GM23338 (cell line): ENCODE measurements at regions not wholly inside any gene's neighbourhood (a gene's known extent, or its start where the extent isn't known, plus 50 kb on each side); places are given as distances from the start of the nearest gene placed in this dataset.

Experiments
- ZNF331 ChIP-seq: fragments of 250-450 bp; sonication (Bioruptor Pico); IDR thresholded peaks from 2 replicates; pipeline ENCODE4 v1.5.0; 2020; ENCODE audit warnings: low read depth, mild to moderate bottlenecking, moderate library complexity
- TF ChIP-seq, protein P1 (sequence below), 2 experiments: fragments of 200-600 bp in 1 of 2; sonication (generic) in 1 of 2; conservative IDR thresholded peaks; 2 replicates each; pipeline versions ENCODE4 v1.5.1 to v1.6.1; 2016 to 2017; ENCODE audit warnings: antibody characterized with exemption in 2 of 2, low read depth in 2 of 2, mild to moderate bottlenecking in 2 of 2, moderate library complexity in 1 of 2

DNA sequence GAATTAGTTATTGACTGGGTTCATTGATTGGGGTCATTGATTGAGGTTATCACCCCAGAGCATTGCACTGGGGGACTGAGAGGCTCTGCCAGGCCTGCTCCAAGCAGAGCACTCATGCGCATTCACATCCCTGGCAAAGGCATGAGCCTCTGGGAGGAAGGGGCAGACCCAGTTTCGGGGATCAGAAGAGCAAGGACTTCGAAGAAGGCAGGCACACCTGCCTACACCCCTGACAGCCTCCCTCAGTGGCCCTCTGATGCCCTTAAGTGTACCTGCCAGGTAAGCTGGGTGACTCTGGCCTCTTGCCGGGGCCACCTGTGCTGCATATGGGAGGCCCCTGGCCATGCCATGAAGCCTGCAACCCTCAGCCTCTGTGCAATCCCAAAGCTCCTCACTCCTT, 181.1 kb downstream of the PTPN20 start:
- TF ChIP-seq, protein P1, sequence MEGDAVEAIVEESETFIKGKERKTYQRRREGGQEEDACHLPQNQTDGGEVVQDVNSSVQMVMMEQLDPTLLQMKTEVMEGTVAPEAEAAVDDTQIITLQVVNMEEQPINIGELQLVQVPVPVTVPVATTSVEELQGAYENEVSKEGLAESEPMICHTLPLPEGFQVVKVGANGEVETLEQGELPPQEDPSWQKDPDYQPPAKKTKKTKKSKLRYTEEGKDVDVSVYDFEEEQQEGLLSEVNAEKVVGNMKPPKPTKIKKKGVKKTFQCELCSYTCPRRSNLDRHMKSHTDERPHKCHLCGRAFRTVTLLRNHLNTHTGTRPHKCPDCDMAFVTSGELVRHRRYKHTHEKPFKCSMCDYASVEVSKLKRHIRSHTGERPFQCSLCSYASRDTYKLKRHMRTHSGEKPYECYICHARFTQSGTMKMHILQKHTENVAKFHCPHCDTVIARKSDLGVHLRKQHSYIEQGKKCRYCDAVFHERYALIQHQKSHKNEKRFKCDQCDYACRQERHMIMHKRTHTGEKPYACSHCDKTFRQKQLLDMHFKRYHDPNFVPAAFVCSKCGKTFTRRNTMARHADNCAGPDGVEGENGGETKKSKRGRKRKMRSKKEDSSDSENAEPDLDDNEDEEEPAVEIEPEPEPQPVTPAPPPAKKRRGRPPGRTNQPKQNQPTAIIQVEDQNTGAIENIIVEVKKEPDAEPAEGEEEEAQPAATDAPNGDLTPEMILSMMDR (conservative IDR thresholded peaks at IDR 0.05; ENCODE audit: low read depth in 2 of 2): no peak
- TF ChIP-seq ZNF331 (CRISPR knock-in tag): no peak
